ENCODE measurements at regions not wholly inside any gene's neighbourhood (a gene's known extent, or its start where the extent isn't known, plus 50 kb on each side); places are given as distances from the start of the nearest gene placed in this dataset.
A peak's percentile ranks its signal among the peaks of the same experiment; 100 is the strongest.

DNA sequence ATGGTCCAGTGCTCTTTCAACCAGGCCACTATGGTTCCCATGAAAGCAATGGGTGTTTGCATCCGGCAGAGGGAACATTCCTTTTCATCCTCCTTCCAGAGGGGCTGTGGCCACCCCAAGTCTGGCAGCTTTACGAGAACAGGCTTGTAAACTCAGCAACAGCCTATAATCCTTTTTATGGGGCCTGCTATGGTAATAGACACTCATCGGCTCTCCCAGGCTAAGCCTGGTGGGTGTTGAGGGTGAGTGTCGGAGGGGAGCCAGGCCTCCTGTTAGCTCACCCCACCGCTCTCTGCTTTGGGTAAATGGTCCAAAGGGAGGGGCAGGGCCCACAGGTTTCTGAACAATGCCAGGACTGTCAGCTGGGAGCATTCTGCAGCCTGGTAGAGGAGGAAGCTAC is 111.6 kb upstream of the CD82 start:
- Histone ChIP-seq H3K4me3 (replicated peaks; ENCODE audit: insufficient read depth, low read length) (no peak overlapping the region), H3K27me3 (ENCODE audit: insufficient read depth, poor library complexity, severe bottlenecking) (no peaks in the 10 kb centered on the region), H3K27ac (replicated peaks) (no peak overlapping the region)
- DNase-seq (ENCODE audit: low read depth in 1 of 2, low spot score in 1 of 2), result no peak
- TF ChIP-seq POLR2AphosphoS5 (IDR thresholded peaks at IDR 0.05; ENCODE audit: low read depth), result no peak
- TF ChIP-seq GABPA (IDR thresholded peaks at IDR 0.05; ENCODE audit: low read depth), result no peak
- no peak for TF ChIP-seq REST (IDR thresholded peaks at IDR 0.05; ENCODE audit: insufficient replicate concordance, low read depth)
- no peak for TF ChIP-seq CTCF (IDR thresholded peaks at IDR 0.05; ENCODE audit: insufficient read depth, low read length)
- TF ChIP-seq SPI1 (IDR thresholded peaks at IDR 0.05; ENCODE audit: borderline replicate concordance, low read depth), result no peak

- no peak overlapping the region for H3K27ac ChIP-seq (replicated peaks)
- no peak for DNase-seq (ENCODE audit: low read depth in 1 of 2, low spot score in 1 of 2)
- no peaks in the 10 kb centered on the region for H3K27me3 ChIP-seq (ENCODE audit: insufficient read depth, poor library complexity, severe bottlenecking)
- TF ChIP-seq CTCF (IDR thresholded peaks at IDR 0.05; ENCODE audit: insufficient read depth, low read length) (no peak), SPI1 (IDR thresholded peaks at IDR 0.05; ENCODE audit: borderline replicate concordance, low read depth) (no peak), REST (IDR thresholded peaks at IDR 0.05; ENCODE audit: insufficient replicate concordance, low read depth) (no peak), POLR2AphosphoS5 (IDR thresholded peaks at IDR 0.05; ENCODE audit: low read depth) (no peak), GABPA (IDR thresholded peaks at IDR 0.05; ENCODE audit: low read depth) (no peak)
- H3K4me3 ChIP-seq (replicated peaks; ENCODE audit: insufficient read depth, low read length), result no peak overlapping the region
Observed at GRCh38 chr11:44454666-44455065, 110.8 kb upstream of the CD82 start.

DNA sequence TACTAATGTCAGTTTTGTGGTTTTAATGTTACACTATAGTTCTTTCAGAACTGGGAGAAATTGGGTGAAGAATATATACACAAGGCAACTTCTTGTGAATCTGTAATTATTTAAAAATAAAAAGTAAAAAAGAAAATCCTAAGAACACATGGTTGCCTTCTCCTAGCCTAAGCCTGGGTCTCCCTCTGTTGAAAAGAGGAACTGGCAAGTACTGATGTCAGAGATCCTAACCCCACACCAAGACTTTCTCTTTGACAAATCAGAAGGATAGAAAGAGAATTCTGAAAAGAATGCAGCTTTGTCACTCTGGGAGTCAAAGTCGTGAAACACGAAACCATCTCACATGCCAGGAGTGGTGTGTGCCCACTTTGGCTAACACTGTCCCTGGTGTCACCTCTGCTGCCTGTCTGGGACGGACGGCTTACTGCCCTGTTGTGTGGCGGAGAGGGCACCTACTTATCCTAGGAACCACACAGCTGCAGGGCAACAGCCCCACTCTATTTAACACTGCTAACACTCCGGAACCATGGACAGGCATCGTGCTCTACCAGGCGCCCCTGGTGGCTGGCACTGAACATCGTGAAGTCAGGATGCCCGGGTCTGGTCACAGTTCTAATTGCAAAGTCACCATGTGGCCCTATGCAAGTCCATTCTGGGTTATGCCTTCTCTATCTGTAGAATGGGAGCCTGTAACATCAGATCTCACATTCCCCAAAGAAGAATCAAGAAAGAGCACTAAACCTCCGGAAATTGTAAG is 108.7 kb upstream of the CD82 start:
- peak; percentile 17 for TF ChIP-seq REST (IDR thresholded peaks at IDR 0.05; ENCODE audit: insufficient replicate concordance, low read depth)
- peak; percentile 87 for TF ChIP-seq SPI1 (IDR thresholded peaks at IDR 0.05; ENCODE audit: borderline replicate concordance, low read depth)
- TF ChIP-seq CTCF (IDR thresholded peaks at IDR 0.05; ENCODE audit: insufficient read depth, low read length), result no peak
- Histone ChIP-seq H3K4me3 (replicated peaks; ENCODE audit: insufficient read depth, low read length) (no peak overlapping the region), H3K27ac (replicated peaks) (no peak overlapping the region), H3K27me3 (ENCODE audit: insufficient read depth, poor library complexity, severe bottlenecking) (no peaks in the 10 kb centered on the region)
- DNase-seq (ENCODE audit: low read depth in 1 of 2, low spot score in 1 of 2), result no peak

All from HL-60 (cell line).